HG02759 (cell line): ENCODE measurements at regions not wholly inside any gene's neighbourhood (a gene's known extent, or its start where the extent isn't known, plus 50 kb on each side); places are given as distances from the start of the nearest gene placed in this dataset.

ENCODE experiments used
- ATAC-seq: cut with Tn5 transposase; IDR thresholded peaks from one replicate; pipeline ENCODE4 v1.9.1; 2021; ENCODE audit warnings: mild to moderate bottlenecking, moderate library complexity; ENCODE audit not compliant: unreplicated experiment

- peak; percentile 81 for ATAC-seq
Observed at GRCh38 chr4:115850799-115851509, 737.5 kb upstream of the NDST4 start.

GRCh38 chr4:115844180-115844579 lies 730.8 kb upstream of the NDST4 start:
- ATAC-seq = no peak

DNA sequence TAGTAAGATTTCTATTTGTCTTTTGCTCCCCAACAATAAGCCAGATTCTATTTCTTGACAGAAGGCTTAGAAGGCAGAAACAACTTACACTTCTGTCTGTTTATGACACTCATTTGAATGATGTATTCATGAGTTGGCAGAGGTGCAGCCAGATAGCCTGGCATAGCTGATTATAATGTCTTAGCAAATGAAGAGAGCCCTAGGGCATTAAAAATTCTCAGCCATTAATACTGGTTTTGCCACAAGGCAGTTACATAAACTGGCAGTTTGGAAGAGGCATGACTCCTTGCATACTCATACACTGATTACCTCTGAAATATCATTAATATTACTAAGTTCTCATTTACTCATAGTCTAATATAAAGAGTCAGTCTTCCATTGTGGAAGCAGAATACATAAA lies 728.5 kb upstream of the NDST4 start:
- no peak for ATAC-seq

DNA sequence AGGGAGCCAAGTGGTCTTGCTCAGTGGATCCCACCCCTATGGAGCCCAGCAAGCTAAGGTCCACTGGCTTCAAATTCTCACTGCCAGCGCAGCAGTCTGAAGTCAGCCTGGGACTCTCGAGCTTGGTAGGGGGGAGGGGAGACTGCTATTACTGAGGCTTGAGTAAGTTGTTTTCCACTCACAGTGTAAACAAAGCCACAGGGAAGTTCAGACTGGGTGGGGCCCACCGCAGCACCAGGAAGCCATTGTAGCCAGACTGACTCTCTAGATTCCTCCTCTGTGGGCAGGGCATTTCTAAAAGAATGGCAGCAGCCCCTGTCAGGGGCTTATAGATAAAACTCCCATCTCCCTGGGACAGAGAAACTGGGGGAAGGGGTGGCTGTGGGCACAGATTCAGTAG lies 721.0 kb upstream of the NDST4 start:
- no peak for ATAC-seq

- ATAC-seq = no peak
Observed at GRCh38 chr4:115824630-115825029, 711.2 kb upstream of the NDST4 start.

- no peak for ATAC-seq
Observed at GRCh38 chr4:115803825-115804224, 690.4 kb upstream of the NDST4 start.

DNA sequence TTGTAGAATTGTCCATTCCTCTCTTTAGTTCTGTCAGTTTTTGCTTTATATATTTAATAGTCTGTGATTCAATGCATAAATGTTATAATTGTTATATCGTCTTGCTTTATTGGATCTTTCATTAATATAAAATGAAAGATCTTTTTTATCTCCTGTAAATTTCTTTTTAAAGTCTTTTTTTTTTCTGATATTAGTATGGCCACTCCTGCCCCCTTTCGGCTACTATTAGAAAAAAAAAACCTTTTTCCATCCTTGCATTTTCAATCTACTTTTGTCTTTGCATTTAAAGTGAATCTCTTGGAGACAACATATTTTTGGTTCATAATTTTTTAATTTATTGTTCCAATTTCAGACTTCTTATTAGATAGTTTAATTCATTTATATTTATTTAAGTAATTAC lies 677.4 kb upstream of the NDST4 start:
- ATAC-seq = no peak

DNA sequence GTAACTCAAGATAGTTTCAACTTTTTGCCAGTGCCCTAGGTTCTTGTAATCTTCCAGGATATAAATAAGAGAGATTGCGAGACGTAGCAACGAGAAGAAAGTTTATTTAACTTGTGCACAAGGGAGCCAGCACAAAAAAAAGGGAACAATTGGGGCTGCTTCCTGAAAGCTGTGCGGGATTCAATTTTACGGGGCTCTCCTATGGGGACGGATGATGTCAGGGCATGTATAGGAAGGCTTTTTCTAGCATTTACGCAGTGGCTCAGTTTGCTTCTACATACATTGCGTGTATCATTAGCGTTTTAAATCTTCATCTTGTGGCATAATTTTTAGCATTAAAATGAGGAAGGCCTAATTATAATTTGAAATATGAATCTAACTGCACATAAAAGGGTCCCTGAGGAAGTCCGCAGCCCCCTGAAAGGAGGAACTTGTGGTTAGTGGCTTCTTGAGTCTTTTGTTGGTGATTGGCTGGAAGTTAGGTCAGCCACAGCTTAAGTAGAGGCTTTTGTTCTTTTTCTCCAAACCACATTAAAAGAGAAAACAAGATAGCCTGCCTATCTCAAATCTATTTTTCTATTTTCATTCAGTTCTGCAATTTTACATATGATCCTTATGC lies 668.2 kb upstream of the NDST4 start:
- peak; percentile 75 for ATAC-seq

DNA sequence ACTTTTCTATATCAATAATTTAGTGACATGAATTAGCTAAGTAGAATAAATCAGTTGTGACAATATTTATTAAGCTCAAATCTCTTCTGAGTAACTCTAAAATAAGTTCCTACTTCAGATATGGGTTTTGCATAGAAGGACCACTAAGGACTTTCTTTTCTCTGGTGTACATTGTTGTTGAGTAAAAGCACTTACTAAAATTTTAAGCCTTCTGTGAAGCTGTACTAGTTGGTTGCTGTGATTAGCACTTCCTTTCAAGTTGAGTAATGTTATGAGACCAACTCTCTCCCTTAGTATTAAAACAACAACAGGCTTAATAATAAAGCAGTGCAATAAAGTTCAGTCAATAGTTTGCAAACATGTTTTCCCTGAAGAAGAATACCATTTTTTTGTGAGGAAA lies 667.4 kb upstream of the NDST4 start:
- ATAC-seq = peak; percentile 57

- no peak for ATAC-seq
Observed at GRCh38 chr4:115780268-115780667, 666.8 kb upstream of the NDST4 start.

- no peak for ATAC-seq
Observed at GRCh38 chr4:115770046-115770543, 656.7 kb upstream of the NDST4 start.

- no peak for ATAC-seq
Observed at GRCh38 chr4:115769396-115769795, 656.0 kb upstream of the NDST4 start.

- no peak for ATAC-seq
Observed at GRCh38 chr4:115763051-115763450, 649.6 kb upstream of the NDST4 start.

DNA sequence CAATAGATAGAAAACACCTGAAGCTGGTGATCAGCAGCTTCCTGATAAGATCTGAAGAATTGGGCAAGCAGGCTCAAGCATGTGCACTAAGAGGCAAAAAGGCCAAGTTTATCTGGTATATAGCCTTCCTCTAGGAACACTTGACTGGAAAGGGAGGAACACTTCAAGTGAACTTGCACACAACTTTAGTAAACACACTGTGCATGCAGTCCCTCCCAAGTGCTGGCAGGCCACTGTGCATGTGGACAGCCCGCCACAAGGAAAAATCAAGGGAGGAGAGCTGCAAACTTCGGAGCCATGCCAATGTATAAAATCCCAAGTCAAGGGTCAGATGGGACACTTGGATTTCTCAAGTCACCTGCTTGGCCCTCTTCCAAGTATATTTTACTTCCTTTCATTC lies 645.8 kb upstream of the NDST4 start:
- ATAC-seq = no peak

GRCh38 chr4:115749404-115749803 lies 636.0 kb upstream of the NDST4 start:
- ATAC-seq = no peak

GRCh38 chr4:115740806-115741205 lies 627.4 kb upstream of the NDST4 start:
- no peak for ATAC-seq

DNA sequence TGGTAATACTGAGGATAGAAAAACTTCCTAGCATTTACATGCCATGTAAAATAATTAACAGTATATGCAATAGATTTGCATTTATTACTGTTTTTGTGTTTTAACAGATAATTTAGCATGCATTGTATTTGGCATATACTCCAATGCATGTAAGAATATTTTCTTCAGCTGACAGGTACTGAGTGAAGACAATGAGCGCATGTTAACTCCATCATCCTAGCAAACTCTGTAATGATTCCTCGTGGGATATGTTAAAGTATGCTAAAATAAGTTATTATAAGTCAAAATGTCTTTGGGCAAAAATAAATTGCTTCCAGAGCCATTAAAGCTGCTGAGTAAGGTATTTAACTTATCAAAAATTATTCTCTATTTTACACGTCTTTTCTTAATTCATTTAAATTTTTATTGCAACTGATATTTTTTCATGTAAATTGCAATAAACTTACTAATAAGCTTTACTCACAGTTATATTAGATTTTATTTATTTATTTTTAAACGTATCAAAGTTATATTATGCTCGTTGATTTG lies 616.4 kb upstream of the NDST4 start:
- ATAC-seq = no peak

- ATAC-seq = no peak
Observed at GRCh38 chr4:115723621-115724020, 610.2 kb upstream of the NDST4 start.

- no peak for ATAC-seq
Observed at GRCh38 chr4:115720611-115721010, 607.2 kb upstream of the NDST4 start.

DNA sequence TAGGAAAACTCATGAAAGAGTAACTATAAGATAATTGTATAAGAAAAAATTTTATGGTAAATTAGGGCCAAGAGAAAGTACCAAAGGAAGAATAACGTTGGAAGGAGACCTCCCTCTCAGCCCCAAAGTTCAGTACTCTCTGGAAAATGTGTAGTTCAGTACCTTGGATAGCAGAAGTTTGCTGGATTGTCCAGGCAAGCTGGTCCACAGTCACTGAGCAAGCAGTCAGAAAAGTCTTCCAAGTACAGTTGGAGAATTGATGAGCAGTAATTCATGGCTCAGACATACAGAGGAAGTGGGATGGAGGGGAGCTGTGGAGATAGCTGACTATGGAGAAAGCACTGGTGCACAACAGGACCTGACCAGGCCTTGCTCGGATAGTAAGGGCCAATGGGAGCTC lies 598.2 kb upstream of the NDST4 start:
- no peak for ATAC-seq

DNA sequence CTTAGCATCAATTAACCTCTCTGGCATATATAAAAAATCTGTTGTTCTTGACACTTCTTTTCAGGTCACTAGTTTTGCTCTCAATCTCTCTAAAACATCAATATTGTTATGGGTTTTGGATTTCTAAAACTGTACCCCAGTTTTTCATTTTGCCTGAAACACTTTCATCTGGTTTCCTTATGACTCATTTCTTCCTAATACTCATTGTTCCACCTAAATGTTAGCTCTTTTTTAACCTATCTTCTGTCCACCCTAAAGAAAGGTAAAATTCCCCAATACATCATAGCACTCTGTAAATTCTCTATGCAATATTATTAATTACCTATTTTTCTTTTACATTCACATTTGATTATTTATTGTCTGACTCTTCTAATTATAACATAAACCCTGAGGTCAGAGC lies 575.5 kb upstream of the NDST4 start:
- ATAC-seq = no peak

- no peak for ATAC-seq
Observed at GRCh38 chr4:115687052-115687755, 573.8 kb upstream of the NDST4 start.
